ENCODE measurements at regions not wholly inside any gene's neighbourhood (a gene's known extent, or its start where the extent isn't known, plus 50 kb on each side); places are given as distances from the start of the nearest gene placed in this dataset.

DNA sequence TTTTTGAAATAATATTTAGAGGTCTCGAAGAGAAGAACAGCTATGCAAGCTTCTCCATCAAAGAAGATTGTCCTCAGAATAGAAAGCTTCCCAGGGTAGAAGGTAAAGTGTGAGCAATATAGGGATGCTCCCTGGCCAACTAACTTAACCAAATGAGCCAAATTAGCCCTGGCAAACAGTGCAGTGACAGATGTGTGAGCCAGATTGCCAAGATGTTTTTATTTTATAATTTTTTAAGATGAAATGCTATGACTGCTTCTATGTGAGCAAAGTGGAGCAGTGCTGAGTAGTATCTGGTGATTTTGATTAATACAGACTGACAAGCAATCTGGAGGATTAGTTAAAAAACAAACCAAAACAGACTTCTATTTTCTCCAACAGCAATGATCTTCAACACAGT, 202.1 kb downstream of the NOVA1 start:
- DNase-seq (ENCODE audit: low read depth, low spot score), result no peak

DNA sequence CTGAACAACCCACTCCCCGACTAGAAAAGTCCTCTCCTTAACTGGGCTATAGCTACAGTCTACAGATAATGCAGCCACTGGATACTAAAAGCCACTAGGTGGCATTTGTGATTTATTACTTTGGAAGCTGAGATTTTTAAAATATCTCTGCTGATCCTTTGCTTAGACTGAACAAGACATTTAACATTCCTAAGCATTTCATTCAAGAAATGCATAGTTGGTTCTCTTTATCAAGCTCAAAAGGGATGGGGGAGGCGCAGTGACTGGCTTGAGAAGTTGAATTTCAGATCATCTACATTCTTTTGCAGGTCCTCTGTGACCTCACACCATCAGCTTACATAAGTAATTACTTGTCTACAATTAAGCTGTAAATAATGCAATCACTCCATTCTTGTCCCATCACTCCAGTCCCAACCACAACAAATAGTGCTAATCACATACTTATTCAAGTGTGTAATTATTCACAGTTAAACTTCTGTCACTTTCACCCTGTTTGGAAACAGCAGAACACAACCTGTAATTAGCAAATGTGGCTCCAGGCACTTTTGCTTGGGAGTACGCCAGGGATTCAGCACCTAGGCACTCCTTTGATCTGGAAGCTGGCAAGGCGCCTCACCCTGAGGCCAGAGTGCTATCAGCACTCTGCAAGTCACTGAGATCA, 203.6 kb downstream of the NOVA1 start:
- no peak for DNase-seq (ENCODE audit: low read depth, low spot score)

DNA sequence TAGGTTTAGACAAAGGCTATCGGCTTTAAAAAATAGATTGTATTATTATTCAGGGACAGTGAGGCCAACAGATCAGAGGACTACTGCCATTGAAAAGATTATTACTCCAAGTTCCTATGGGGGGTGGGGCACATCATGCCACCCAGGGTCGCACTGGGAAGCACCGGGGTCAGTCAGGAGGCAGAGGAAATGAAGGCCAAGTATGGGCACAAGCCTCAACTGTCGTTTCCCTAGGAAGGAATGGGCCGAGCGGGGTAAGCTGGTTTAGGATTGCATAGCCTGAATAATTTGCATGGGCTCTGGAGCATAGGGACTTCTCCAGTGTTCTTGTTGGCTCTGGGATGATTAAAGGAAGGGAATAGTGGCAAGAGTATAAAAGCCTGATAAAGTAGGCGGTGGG, 205.3 kb downstream of the NOVA1 start:
- no peak for DNase-seq (ENCODE audit: low read depth, low spot score)

DNA sequence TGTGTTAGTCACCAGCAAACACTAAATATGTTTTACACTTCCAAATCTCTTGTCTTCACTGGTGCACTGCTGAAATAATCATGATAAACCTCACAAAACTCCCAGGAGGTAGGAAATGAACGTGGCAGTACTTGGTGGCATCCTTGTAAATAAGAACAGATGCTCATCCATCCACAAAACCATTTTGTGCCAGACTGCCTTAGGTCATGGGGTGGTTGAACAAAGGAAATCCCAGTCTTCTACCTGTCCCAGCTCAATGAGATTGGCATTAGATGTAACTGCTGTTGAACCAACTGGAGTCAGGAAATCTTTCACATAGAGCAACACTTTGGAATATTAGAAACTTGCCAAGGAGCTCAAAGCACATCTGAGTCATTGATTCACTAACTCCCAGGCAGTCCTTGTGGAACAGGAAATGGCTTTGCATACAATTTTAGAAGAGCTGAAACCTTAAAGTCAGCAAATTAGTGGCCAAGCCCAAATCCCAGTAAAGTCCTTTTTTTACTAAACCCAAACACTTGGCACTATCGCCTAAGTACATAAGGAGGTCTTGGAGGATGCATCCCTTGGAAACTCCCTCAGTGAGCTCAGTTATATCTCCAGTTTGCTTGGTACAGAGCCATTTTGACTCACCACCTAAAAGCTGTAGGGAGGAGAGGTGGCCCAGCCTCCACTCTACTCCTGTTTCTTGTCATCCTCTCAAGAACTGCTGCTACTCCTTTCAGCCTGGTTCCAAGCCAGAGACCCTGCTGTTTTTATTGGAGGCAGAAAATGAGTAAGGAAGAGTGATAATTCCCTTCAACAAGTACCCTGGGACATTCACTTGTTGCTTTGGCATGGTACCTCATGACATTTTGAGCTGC, 208.0 kb downstream of the NOVA1 start:
- no peak for DNase-seq (ENCODE audit: low read depth, low spot score)

DNA sequence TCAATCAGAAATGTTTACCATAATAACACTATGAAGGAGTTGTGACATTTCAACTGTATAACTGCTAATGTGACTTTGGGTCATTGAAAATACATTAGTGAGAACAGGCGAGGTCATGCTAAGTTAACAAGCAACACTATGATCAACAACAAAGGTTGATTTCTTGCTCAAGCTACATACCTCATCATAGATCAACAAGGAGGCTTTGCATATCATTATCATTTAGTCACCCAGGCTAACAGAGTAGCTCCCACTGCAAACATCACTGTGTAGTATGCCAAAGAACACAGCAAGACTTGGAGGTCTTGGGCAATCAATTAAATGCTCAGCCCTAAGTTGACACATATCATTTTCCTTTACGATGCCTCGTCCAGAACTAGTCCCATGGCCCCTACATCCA, 212.5 kb downstream of the NOVA1 start:
- DNase-seq (ENCODE audit: low read depth, low spot score), result no peak

DNA sequence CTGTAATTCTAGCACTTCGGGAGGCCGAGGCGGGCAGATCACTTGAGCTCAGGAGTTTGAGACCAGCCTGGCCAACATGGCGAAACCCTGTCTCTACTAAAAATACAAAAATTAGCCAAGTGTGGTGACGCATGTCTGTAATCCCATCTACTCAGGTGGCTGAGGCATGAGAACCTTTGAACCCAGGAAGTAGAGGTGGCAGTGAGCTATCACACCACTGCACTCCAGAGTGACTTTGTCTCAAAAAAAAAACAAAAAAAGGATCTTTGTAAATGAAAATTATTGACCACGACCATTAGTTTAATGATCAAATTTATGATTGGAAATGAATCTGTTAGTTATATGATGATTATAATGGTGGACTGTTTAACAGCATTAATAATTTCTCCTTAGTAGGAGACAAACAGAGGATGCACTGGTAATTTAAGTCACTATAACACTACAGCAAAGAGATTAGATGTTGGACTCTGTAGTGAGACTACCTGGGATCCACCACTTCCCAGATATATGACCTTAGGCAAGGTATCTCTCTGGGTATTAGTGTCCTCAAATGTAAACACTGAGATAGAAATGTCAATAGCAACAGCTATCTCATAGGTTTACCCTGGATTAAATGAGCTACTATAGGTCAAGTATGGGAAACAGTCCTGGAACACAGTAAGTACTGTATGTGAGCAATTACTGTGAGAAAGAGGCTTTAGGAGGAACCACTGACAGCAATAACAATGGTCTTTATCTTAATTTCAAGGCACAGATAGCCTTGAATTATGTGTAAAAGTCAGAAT, 214.7 kb downstream of the NOVA1 start:
- no peak for DNase-seq (ENCODE audit: low read depth, low spot score)

DNA sequence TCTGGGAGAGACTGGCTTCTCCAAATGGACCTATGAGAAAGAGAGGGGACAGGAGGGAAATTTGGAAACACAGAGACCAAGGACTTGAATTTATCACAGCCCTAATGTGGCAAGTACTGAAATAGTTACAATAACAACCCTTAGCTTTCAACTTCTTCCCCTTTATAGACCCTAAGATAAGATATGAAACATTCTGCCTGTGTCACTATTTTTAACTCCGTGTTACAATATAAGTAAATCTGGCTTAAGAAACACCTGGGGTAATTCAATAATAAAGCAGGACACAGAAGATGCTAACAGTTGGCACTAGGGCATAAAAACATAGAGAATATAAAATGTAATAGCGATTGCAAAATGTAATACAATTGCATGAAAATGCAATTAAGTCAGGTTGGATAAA, 216.4 kb downstream of the NOVA1 start:
- no peak for DNase-seq (ENCODE audit: low read depth, low spot score)

DNA sequence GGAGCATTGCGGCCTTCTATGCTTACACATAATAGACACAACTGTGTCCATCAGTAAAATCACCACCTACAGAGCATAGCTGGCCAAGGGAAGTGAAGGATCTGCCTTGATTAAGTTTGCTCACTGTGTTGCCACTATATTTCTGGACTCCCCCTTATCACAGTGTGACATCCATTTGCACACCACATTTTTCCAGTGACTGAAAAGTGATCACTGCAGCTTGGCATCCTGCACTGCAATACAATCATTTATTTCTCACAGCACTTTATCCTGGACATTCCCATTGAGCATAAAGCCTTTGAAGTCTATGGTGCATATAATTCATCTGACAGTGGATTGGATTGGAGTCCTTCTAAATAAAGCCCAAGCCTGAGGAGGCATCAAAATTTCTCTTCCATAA, 217.2 kb downstream of the NOVA1 start:
- no peak for DNase-seq (ENCODE audit: low read depth, low spot score)

DNA sequence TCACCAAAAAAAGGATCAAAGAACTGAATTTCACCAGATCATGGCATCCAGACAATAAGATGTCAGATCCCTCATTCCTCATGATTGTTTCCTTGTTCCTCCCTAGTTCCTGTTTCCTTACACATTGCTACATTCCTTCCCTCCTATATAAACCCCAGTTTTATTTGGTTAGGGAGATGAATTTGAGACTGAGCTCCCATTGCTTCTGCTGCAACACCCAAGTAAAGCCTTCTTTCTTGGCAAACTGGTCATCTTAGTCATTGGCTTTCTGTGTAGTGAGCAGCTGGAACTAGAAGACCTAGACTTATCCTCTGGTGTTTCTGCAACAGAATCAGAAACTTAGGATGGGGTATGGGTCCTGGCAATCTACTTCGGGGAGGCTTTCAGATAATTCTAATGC, 217.9 kb downstream of the NOVA1 start:
- no peak for DNase-seq (ENCODE audit: low read depth, low spot score)

DNA sequence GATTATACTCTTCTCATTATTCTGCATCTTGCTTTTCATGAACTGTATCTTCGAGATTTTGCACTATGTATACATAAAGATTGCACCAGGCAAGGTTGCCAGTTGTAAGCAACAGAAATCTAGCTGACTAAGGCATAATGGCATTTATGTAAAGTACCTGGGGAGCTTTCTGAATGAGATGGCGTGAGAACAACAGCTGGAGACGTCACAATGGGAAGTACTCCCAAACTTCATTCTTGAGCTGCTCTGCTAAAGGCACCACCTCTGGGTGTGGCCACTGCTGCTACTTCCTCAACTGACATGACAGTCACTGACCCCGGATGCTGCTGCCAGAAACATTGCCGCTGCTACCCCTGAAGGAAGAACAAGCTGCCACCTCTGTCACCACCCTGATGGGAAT, 220.7 kb downstream of the NOVA1 start:
- no peak for DNase-seq (ENCODE audit: low read depth, low spot score)

DNA sequence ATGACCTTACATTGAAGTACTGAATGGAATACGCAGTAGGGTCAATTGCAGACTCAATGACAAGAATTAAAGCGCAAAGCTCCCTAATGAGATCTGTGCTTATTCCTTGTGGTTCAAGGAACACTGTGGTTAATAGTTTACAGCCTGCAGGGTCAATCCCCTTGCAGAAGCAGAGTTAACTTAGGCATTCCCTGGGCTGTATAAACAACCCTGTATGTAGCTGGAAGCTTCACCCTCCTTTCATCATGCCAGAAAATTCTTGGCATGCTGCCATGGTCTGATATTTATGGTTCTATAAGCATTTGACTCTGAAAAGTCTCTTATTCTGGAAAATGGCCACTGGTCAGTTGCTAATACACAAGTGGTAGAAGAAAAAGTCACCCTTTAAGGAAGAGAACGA, 227.7 kb downstream of the NOVA1 start:
- no peak for DNase-seq (ENCODE audit: low read depth, low spot score)

DNA sequence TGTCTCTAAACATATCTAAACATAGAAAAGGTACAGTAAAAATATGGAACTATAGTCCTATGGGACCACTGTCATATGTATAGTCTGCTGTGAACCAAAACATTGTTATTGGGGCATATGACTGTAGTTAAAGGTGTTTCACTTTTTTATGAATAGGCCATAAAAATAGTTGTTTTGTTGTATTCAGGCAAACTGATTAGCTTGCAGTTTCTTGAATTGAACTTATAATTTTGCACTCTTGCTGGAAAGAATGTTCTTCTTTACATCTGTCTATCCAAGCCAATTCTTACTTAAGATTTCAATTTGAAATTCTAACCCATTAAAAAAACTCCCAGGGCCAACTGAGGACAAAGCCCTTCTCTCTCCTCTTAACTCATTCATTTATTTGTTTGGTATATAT, 234.1 kb downstream of the NOVA1 start:
- DNase-seq (ENCODE audit: low read depth, low spot score), result no peak

DNA sequence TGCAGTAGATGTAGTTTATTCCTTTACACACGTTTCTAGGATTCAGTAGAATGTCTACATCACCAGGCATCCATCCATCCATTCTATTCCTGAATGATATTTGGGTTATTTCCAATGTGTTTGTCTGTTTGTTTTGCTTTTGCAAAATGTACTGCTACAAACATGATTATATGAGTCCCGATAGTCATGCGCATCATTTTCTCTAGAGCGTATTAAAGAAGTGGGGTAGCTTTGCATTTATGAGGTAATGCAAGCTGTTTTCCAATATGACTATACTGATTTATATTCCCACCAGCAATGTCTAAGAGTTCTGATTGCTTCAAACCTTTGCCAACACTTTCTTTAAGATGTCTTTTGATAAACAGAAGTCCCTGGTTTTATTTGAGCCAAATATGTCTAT, 253.2 kb downstream of the NOVA1 start:
- DNase-seq (ENCODE audit: low read depth, low spot score), result no peak

DNA sequence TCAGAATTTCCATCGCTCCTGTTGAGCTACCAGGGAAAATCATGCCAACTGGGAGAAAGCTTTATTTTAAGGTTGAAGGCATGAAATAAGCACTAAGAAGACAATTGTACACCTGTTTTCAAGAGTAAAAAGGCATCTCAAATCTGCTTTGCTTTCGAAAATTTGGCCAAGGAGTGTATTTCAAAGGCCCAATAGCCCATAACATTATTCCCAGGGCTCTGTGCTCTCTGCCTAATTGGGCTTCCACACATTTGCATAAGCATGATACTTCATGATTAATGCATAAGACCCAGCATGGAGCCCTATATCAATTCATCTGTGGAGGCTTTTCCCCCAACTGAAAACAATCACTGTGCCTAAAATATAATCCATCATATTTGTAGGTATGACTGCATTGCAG, 258.5 kb downstream of the NOVA1 start:
- DNase-seq (ENCODE audit: low read depth, low spot score), result no peak

DNA sequence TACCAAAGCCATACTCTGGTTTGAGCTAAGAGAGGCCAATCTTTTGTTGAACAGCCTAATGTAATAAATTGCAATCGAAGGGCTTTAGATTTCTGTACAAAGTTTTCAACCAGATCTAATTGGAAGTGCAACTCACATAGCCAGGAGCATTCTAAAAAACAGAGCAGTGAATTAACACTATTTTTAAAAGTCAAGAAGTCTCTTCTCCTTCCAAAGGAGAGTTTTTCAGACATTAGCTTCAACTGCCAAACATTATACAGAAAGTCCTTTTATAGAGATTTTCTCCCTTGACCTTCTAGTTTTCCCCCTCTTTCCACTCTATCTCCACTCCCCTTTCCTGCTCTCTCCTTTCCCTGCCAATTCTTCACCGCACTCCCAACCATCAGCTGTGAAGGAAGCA, 259.6 kb downstream of the NOVA1 start:
- no peak for DNase-seq (ENCODE audit: low read depth, low spot score)

DNA sequence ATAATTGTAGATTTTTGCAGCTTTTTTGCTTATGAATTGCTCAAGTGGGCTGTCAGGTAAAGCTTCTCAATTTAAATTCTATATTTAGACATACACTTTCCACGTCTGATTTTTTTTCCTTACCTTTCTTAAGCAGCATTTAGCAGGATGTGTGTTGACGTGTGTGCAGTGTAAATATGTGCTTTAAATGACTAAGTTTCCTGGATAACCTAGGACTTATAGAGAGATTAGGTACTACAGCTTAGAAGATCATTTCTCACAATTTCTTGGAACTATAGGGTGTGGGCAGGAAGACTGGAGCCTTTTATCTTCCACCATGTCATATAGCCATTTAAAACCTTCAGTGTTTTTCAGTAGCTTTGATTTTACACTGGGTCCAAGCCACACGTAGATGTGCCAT, 263.5 kb downstream of the NOVA1 start:
- DNase-seq (ENCODE audit: low read depth, low spot score), result no peak

DNA sequence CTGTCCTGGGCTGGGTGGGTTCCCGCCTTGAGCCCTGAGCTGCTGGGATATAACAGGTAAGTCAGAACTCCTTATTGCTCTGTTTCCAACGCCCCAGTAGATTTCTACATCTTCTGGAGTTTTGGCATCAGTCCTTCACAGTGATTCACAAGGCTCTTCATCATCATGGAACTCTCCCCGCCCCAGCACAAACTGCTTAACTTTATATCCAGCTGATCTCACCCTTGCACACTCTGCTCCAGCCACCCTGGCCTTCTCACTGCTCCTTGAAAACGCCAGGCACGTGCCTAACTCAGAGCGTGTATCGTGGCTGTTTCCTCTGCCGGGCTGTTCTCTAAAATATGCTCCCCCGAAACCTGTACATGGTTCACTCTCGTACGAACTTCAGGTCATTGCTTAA, 264.9 kb downstream of the NOVA1 start:
- DNase-seq (ENCODE audit: low read depth, low spot score), result no peak

DNA sequence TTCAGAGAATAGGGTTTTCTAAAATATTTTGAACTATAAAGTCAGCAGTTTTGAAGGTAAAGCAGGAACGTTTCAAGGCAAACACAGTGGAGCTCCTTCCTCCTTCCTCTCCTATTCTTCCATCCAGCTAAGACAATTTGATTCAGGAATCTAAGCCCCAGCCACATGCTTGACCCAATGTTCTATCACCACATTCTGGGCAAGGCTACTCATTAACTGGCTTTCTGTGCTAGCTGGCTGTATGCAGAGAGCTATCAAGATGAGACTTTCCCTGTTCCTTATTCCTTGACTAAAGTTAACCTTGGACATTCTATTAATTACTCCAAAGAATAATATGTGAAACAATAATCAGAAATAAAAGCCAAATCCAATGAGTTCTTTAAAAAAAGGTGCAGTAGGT, 266.9 kb downstream of the NOVA1 start:
- DNase-seq (ENCODE audit: low read depth, low spot score), result no peak

DNA sequence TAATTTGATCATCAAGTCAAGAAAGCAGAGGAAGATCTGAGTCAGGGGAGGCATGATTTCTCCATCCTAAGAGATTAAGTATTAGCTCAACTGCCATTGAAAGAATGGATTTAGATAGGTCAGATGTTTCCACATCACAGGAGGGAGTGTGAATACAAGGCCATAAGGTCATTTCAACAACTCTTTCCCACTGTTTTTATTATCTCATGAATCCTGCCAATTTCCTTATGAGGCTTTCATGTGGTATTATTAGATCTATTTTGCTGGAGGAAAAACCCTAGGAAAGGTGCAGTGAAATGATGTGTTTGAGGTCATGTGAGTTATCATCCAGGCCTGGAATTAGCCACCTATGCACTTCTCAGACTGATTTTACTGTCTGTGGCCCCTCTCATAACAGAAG, 269.0 kb downstream of the NOVA1 start:
- no peak for DNase-seq (ENCODE audit: low read depth, low spot score)

DNA sequence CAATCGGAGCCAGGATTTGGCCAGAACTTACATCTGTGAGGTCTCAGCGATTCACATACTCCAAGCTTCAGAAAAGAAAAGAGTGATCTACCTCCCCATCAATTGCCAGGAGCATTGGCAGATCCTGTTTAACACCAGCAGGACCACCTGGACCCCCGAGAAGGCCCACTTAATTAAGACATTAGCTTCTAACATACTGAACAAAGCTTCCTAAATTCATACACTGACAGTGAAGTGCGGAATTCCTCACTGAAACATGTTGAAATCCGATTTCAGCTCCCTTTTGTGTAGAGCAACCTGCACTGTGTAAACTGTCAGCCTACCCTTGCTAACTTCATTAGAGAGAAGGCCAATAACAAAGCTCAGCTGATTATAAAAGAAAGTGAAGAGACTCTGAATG, 274.0 kb downstream of the NOVA1 start:
- no peak for DNase-seq (ENCODE audit: low read depth, low spot score)

DNA sequence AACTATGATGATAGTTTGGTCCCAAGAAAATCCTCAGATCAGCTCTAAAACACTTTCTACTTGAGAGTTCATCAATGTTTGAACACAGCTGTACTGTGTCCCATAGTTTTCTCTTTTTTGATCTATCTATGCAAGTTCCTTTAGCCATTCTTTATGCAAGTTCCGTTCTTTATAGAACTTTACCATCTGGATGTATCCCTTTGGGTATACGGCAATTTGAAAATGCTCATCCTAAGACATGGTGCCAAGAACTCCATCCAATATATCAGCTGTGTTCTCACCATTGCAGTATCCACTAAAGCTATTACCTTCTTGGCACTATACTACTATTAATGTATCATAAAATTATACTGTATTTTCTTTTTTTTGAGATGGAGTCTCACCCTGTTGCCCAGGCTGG, 276.9 kb downstream of the NOVA1 start:
- DNase-seq (ENCODE audit: low read depth, low spot score), result no peak

DNA sequence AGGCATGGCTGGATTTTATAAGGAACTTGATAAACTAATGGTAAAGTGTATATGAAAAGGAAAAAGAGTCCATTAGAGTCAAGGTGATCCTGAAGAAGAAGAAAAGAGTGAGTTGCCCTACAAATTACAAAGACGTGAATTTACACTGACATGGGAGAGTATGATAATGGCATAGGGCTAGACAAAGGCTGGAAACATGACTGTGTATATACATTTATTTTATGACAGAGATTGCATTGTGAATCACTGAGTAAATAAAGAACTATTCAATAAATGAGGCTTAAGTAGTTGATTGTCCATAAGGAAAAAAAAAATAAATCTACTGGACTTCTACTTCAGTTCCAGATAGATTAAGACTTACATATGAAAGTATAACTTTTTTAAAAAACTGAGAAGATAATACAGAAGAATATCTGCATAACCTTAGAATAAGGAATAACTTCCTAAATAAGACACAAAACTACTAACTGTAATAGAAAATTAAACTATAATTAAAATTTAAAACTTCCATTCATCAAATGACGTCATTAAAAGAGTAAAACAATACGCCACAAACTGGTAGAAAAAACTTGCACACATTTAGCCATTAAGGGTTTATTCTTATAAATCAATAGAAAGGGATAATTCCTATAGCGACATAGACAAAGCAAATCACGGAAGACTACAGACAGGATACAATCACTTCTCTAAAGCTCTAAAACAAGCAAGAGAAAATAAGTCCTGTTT, 278.5 kb downstream of the NOVA1 start:
- no peak for DNase-seq (ENCODE audit: low read depth, low spot score)

Data from iPS DF 19.7 (cell line).